ACHN (cell line): ENCODE measurements at regions not wholly inside any gene's neighbourhood (a gene's known extent, or its start where the extent isn't known, plus 50 kb on each side); places are given as distances from the start of the nearest gene placed in this dataset.

Experiments
- DNase-seq: peaks from one replicate; pipeline ENCODE4 v3.0.0-alpha.2; 2015
- in situ Hi-C: cut with HindIII; loops from 2 replicates; pipeline ENCODE4 v1.10.0; 2017; ENCODE audit warnings: low sequenced_read_pairs, low pct_ligation_motif_present, low pct_unique_long_range_greater_than_20kb

GRCh38 chr6:121963826-121964225 lies 435.6 kb upstream of the HSF2 start:
- in situ Hi-C loops: no loop called here

GRCh38 chr6:121965739-121966138 lies 433.7 kb upstream of the HSF2 start:
- no peak for DNase-seq

More at GRCh38 chr6:121963826-121964225, 435.6 kb upstream of the HSF2 start:
- DNase-seq: no peak

GRCh38 chr6:121967631-121968030 lies 431.8 kb upstream of the HSF2 start:
- in situ Hi-C loops: no loop called here
- no peak for DNase-seq

More at GRCh38 chr6:121965739-121966138, 433.7 kb upstream of the HSF2 start:
- in situ Hi-C loops: no loop called here

- no peak for DNase-seq
- in situ Hi-C loops: no loop called here
Observed at GRCh38 chr6:121971931-121972335, 427.5 kb upstream of the HSF2 start.

GRCh38 chr6:121984956-121985355 lies 414.5 kb upstream of the HSF2 start:
- in situ Hi-C loops: no loop called here
- DNase-seq: no peak

GRCh38 chr6:121993362-121993761 lies 406.1 kb upstream of the HSF2 start:
- DNase-seq: no peak
- in situ Hi-C loops: no loop called here

- no peak for DNase-seq
- in situ Hi-C loops: no loop called here
Observed at GRCh38 chr6:121994919-121995318, 404.5 kb upstream of the HSF2 start.

- in situ Hi-C loops: no loop called here
- no peak for DNase-seq
Observed at GRCh38 chr6:121998631-121999030, 400.8 kb upstream of the HSF2 start.

- in situ Hi-C loops: no loop called here
- no peak for DNase-seq
Observed at GRCh38 chr6:121999456-122000065, 399.9 kb upstream of the HSF2 start.

- DNase-seq: no peak
- in situ Hi-C loops: no loop called here
Observed at GRCh38 chr6:122005661-122006060, 393.8 kb upstream of the HSF2 start.

GRCh38 chr6:122007339-122007738 lies 392.1 kb upstream of the HSF2 start:
- no peak for DNase-seq

GRCh38 chr6:122008101-122008999 lies 391.1 kb upstream of the HSF2 start:
- DNase-seq: no peak
- in situ Hi-C loops: no loop called here

More at GRCh38 chr6:122007339-122007738, 392.1 kb upstream of the HSF2 start:
- in situ Hi-C loops: no loop called here

GRCh38 chr6:122009000-122009350 lies 390.5 kb upstream of the HSF2 start:
- DNase-seq: no peak
- in situ Hi-C loops: no loop called here

GRCh38 chr6:122012578-122012977 lies 386.9 kb upstream of the HSF2 start:
- in situ Hi-C loops: no loop called here
- DNase-seq: no peak

- DNase-seq: no peak
- in situ Hi-C loops: no loop called here
Observed at GRCh38 chr6:122014961-122015360, 384.5 kb upstream of the HSF2 start.

- in situ Hi-C loops: no loop called here
- no peak for DNase-seq
Observed at GRCh38 chr6:122020588-122021264, 378.7 kb upstream of the HSF2 start.

- in situ Hi-C loops: no loop called here
- DNase-seq: no peak
Observed at GRCh38 chr6:122025104-122025503, 374.3 kb upstream of the HSF2 start.

GRCh38 chr6:122026582-122027369 lies 372.7 kb upstream of the HSF2 start:
- DNase-seq: no peak
- in situ Hi-C loops: no loop called here
